NCI-H187 treated with DMSO at 0.1 percent for 48 hours (cell line): ENCODE measurements at regions not wholly inside any gene's neighbourhood (a gene's known extent, or its start where the extent isn't known, plus 50 kb on each side); places are given as distances from the start of the nearest gene placed in this dataset.
"Not testable (repeated sequence)": the region's sequence is repeated elsewhere in the genome, so short reads cannot be mapped to it uniquely, and the experiment has no call there.

ENCODE experiments used
- DNase-seq: peaks from one replicate; lab custom pipeline; 2025; lab: John Stamatoyannopoulos, UW

- DNase-seq, result not testable (repeated sequence)
Observed at GRCh38 chr1:148432318-148432717, 50.8 kb downstream of the PPIAL4G start.

GRCh38 chr1:148429856-148430255 lies 53.2 kb downstream of the PPIAL4G start:
- DNase-seq, result not testable (repeated sequence)

DNA sequence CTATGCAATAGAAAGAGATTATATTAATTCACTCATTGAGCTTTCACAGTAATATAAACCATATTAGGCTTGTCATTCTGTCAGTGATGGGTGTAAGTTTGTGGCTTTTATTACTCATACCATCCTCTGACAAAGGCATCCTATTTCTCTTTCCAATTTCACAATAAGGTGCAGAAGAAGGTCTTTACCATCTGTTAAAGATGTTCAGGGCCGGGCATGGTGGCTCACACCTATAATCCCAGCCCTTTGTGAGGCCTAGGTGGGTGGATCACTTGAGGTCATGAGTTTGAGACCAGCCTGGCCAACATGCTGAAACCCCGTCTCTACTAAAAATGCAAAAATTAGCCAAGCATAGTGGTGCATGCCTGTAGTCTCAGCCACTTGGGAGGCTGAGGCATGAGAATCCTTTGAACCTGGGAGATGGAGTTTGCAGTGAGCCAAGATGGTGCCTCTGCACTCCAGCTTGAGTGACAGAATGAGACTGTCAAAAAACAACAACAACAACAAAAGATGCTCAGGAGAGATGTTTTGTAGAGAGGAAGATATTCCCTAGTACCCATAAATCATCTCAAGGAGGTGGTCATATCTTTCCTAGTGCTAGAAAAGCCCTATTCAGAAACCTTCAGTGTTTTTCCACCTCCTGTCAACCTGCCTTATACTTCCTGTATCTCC lies 56.0 kb downstream of the PPIAL4G start:
- DNase-seq, result not testable (repeated sequence)

DNA sequence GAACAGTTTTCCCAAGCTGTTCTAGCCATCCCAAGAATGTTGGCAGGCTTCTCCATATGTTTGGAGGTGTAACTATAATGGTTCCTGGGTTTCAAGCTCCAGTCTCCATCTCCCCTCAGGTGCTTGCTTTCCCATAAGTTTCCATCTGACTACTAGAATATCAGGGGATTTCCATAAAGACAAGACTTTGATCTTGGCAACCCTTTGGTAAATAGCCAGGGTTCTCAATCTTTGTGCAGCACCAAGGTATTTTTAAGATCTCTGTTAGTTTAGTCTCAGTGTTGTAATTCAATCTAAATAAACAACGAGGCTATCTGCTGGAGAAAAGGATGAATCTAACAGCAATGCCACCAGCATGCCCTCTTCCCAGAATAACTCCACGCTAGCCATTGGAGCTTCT lies 56.7 kb downstream of the PPIAL4G start:
- not testable (repeated sequence) for DNase-seq

DNA sequence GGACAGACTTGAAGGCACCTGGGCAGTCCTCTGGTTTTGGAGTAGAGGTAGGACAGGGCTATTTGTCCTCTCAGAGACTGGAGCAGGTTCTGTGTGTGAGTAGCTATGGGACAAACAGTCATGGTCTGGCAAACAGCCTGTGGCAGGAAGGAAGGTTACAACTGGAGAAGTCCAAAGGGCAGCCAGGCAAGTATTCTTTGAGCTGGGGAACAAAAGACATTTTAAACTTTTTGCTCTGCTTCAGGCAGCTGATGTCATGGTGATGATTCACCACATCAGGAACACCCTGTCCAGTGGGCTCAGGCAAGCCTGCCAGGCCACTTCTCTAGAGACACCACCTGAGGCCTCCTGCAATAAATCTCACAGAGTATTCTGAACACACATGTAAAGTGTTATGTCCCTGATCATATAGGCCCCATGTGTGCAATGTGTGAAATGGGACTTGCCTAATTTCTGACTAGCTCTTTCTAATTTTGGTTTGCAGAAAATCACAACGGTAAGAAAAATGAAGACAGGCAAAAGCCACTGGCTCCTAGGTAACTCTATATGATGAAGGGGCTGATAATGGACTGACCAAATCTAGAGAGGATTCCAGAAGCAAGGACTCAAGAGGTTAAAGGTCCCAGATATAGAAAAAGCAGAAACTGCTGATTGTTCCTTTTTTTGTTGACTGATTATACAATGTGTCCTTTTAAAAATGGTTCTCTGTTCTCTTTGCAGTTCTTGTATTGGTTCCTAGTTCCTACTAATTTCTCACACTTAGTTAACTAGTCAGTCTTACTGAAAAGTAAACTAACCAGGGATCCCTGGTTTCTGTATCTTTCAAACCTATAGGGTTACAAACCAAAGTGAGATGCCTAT lies 58.7 kb downstream of the PPIAL4G start:
- DNase-seq, result not testable (repeated sequence)

DNA sequence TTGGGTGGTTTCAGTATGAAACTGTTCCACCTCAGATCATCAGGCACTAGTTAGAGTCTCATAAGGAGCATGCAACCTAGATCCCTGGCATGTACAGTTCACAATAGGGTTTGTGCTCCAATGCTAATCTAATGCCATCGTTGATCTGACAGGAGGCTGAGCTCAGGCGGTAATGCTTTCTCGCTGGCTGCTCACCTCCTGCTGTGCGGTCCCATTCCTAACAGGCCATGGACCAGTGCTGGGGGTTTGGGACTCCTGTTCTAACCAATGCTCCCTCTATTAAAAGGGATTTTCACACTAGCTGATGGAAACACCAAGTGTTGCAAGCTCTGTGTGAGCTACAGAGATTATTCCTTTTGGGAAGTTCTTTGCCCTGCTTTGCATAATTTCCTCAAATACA lies 60.2 kb downstream of the PPIAL4G start:
- not testable (repeated sequence) for DNase-seq

DNA sequence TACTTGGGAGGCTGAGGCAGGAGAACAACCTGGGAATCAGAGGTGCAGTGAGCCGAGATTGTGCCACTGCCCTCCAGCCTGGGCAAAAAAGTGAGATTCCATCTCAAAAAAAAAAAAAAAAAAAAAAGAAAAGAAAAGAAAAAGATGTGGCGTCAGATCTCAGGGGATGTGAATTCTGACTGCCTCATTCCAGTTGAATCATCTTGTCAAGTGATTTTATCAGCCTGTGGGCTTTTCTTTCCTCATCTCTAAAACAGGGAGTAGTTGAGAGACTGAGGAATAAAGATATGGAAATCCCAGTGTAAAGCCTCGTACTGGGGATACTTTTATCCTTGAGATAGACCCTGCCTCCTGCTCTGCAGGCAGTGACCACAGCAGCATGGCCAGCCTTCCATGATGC lies 65.9 kb downstream of the PPIAL4G start:
- DNase-seq, result not testable (repeated sequence)

DNA sequence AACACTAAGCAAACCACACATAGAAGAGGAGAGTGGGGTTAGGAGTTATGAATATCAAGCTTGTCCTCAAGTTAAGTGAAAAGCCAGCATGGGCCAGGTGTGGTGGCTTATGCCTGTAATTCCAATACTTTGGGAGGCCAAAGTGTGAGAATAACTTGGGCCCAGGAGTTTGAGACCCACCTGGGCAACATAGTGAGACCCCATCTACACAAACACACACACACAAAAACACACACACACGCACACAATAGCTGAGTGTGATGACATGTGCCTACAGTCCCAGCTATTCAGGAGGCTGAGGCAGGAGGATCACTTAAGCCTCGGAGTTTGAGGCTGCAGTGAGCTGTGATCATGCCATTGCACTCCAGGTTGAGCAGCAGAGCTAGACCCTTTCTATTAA lies 69.7 kb downstream of the PPIAL4G start:
- DNase-seq, result not testable (repeated sequence)

DNA sequence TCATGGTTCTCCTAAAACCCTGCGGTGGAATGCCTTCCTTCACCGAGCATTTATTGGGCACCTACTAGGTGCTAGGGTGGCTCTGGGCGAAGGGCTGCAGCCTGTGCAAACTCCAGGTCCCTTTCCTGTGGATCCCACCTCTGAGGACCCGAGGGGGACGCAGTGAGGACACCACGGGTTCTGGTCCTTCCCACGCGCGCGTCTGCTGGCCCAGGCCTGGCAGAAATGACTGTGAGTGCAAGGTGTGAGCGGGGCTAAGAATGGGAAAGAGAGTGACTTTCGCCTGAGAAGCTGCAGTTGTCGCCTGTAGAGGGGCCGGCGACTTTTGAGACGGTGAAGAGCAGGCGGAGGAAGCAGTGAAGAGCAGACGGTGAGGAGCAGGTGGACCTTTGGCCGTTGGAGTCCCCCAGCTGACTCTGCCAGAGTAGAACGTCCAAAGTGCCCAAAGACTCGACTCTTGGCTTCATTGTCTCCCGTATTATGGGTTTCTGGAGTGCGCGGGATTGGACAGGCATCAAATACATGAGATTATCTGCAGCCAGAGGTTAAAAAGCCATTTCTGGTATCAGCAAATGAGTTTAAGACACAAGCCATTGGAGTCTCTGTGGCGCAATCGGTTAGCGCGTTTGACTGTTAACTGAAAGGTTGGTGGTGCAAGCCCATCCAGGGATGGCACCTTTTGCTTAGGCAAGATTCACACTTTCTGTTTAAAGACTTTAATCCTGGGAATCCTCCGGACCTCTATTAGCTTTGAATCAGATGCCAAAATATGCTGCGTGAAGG lies 78.1 kb downstream of the PPIAL4G start:
- DNase-seq, result not testable (repeated sequence)

- not testable (repeated sequence) for DNase-seq
Observed at GRCh38 chr1:148403925-148404324, 79.2 kb downstream of the PPIAL4G start.

DNA sequence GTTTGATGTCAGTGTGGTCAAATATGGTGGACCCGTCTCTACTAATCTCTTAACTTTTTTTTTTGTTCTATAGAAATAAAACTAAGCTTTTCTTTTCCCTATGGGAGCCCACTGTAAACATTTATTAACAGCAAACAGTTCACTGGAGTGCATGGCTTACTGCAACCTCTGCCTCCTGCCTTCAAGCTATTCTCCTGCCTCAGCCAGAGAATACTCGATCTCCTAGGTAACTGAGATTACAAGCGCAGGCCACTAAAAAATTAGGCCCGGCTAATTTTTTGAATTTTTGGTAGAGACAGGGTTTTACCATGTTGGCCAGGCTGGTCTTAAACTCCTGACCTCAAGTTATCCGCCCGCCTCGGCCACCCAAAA lies 80.0 kb downstream of the PPIAL4G start:
- not testable (repeated sequence) for DNase-seq

DNA sequence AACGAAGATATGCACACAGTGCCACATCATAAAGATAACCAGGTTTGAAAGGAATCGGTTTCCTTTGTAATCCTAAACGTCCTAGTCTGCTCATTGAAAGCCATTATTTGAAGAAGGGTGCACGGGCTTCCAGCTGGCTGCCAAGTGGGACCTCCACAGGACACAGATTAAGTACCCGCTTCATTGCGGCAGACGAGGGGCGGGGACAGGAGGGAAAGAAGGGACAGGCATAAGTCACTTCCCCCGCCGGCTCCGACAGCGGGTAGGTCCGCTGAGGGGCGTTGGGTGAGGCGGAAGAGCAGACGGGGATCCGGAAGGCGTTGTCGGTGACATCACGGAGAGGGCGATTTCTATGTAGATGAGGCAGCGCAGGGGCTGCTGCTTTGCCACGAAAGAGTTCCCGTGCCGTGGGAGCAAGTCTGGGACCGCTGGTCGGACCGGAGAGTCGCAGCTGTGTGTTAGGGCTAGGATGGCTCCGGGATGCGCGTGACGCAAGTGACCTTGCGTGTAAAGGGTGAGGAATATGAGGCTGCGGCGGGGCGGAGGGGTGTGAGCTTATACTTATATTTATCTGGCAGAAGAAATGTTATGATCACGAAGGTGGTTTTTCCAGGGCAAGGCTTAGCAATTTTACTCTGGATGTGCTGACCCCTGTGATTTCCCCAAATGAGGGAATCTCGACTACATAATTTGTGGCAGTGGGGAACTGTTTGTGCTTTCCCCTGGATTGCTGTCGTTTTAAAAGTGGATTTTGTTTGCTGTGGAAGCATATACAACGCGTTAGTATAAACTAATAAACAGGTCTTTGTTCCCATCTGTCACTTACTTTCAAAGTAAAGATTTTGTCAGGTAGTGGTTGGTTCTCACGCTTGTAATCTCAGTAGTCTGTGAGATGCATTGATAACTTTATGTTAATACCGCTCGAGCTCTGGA lies 80.7 kb downstream of the PPIAL4G start:
- peak; percentile 64 for DNase-seq

- DNase-seq, result not testable (repeated sequence)
Observed at GRCh38 chr1:148397516-148397915, 85.6 kb downstream of the PPIAL4G start.

DNA sequence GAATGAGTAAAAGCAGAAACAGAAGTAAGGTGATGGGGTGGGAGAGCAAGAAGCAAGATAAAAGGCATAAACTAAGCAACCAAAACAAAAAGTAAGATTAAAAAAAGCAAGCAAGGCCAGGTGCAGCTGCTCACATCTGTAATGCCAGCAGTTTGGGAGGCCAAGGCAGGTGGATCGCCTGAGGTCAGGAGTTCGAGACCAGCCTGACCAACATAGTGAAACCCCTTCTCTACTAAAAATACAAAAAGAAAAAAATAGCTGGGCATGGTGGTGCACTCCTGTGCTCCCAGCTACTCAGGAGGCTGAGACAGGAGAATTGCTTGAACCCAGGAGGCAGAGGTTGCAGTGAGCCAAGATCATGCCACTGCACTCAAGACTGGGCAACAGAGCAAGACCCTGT lies 90.6 kb downstream of the PPIAL4G start:
- not testable (repeated sequence) for DNase-seq

DNA sequence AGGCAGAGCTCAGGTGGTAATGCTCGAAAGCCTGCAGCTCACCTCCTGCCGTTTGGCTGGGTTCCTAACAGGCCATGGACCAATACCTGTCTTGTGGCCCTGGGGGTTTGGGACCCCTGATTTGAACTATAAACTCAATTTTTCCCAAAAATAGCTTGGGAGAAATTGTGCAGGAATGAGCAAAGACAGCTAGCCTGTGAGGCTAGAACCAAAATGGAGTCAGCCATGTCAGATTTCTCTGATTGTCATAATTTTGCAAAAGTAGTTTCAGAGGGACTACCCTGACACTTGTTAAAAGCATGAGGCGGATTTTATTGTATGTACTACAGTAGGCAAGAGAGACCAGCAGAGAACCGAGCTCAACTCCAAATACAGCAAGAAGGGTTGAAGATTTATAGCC lies 91.8 kb downstream of the PPIAL4G start:
- DNase-seq, result not testable (repeated sequence)

DNA sequence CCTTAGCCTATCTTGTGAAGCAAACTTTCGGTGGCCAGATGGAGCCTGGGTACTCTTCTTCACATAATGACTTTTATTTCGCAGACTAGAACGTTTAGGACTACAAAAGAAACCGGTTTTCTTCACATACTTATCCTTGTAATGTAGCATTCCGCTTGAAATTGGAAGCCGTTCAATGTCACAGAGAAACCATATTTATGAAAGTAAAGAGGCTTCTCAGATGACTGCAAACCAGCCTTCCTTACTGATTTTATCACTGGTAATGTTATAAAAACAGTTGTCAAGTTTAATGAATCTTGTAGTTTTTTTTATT lies 94.1 kb downstream of the PPIAL4G start:
- no peak for DNase-seq

- peak; percentile 93 for DNase-seq
Observed at GRCh38 chr1:148388260-148389026, 94.7 kb downstream of the PPIAL4G start.

DNA sequence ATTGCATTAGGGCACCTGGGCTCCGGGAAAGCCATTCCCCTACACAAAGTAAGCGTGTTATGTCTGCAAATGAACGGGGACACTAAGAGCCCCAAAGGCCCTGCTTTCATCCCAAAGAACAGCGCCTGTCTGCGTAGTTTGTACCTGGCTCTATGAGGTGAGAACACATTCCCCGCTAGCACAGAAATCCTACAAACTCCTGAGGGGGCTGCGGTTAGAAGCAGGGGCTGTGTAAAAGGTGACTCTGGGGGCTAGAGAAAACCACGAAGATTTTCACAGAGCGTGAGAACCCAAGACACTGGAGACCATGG lies 95.2 kb downstream of the PPIAL4G start:
- not testable (repeated sequence) for DNase-seq

GRCh38 chr1:148387122-148387948 lies 95.8 kb downstream of the PPIAL4G start:
- DNase-seq, result not testable (repeated sequence)

- no peak for DNase-seq
Observed at GRCh38 chr1:148386617-148387016, 96.5 kb downstream of the PPIAL4G start.
